ENCODE measurements at regions not wholly inside any gene's neighbourhood (a gene's known extent, or its start where the extent isn't known, plus 50 kb on each side); places are given as distances from the start of the nearest gene placed in this dataset.

GRCh38 chr11:119895981-119896380 is 167.0 kb upstream of the NECTIN1 start:
- no peaks in the 10 kb centered on the region for H3K79me2 ChIP-seq (ENCODE audit: control insufficient read depth, insufficient read depth, low read length, unreplicated experiment)
- H3K4me1 ChIP-seq (ENCODE audit: control insufficient read depth, insufficient read depth, low read length, unreplicated experiment), result no peaks in the 10 kb centered on the region
- no peak overlapping the region for H2AFZ ChIP-seq (ENCODE audit: low read length, unreplicated experiment)
- H3K27ac ChIP-seq (ENCODE audit: low read depth, low read length), result no peak overlapping the region
- H3K4me3 ChIP-seq (ENCODE audit: low read depth, low read length), result no peak overlapping the region
- H3K27me3 ChIP-seq (ENCODE audit: insufficient read depth, low read length), result peaks cover 72% of the 10 kb centered on the region
- H3K36me3 ChIP-seq (ENCODE audit: insufficient read depth, low read length), result no peaks in the 10 kb centered on the region

- H3K27me3 ChIP-seq (ENCODE audit: insufficient read depth, low read length), result peaks cover 72% of the 10 kb centered on the region
- no peak overlapping the region for H2AFZ ChIP-seq (ENCODE audit: low read length, unreplicated experiment)
- no peaks in the 10 kb centered on the region for H3K4me1 ChIP-seq (ENCODE audit: control insufficient read depth, insufficient read depth, low read length, unreplicated experiment)
- no peak overlapping the region for H3K27ac ChIP-seq (ENCODE audit: low read depth, low read length)
- no peak overlapping the region for H3K4me3 ChIP-seq (ENCODE audit: low read depth, low read length)
- no peaks in the 10 kb centered on the region for H3K36me3 ChIP-seq (ENCODE audit: insufficient read depth, low read length)
- no peaks in the 10 kb centered on the region for H3K79me2 ChIP-seq (ENCODE audit: control insufficient read depth, insufficient read depth, low read length, unreplicated experiment)
Observed at GRCh38 chr11:119894916-119895315, 165.9 kb upstream of the NECTIN1 start.

- Histone ChIP-seq H3K4me3 (ENCODE audit: low read depth, low read length) (no peak overlapping the region), H2AFZ (ENCODE audit: low read length, unreplicated experiment) (no peak overlapping the region), H3K79me2 (ENCODE audit: control insufficient read depth, insufficient read depth, low read length, unreplicated experiment) (no peaks in the 10 kb centered on the region), H3K4me1 (ENCODE audit: control insufficient read depth, insufficient read depth, low read length, unreplicated experiment) (no peaks in the 10 kb centered on the region), H3K27me3 (ENCODE audit: insufficient read depth, low read length) (peaks cover 55% of the 10 kb centered on the region), H3K27ac (ENCODE audit: low read depth, low read length) (no peak overlapping the region), H3K36me3 (ENCODE audit: insufficient read depth, low read length) (no peaks in the 10 kb centered on the region)
Observed at GRCh38 chr11:119892311-119892808, 163.4 kb upstream of the NECTIN1 start.

- Histone ChIP-seq H2AFZ (ENCODE audit: low read length, unreplicated experiment) (no peak overlapping the region), H3K79me2 (ENCODE audit: control insufficient read depth, insufficient read depth, low read length, unreplicated experiment) (no peaks in the 10 kb centered on the region), H3K27ac (ENCODE audit: low read depth, low read length) (no peak overlapping the region), H3K4me1 (ENCODE audit: control insufficient read depth, insufficient read depth, low read length, unreplicated experiment) (no peaks in the 10 kb centered on the region), H3K27me3 (ENCODE audit: insufficient read depth, low read length) (peaks cover 43% of the 10 kb centered on the region), H3K36me3 (ENCODE audit: insufficient read depth, low read length) (no peaks in the 10 kb centered on the region), H3K4me3 (ENCODE audit: low read depth, low read length) (no peak overlapping the region)
Observed at GRCh38 chr11:119891055-119891768, 162.2 kb upstream of the NECTIN1 start.

- no peaks in the 10 kb centered on the region for H3K4me1 ChIP-seq (ENCODE audit: control insufficient read depth, insufficient read depth, low read length, unreplicated experiment)
- no peak overlapping the region for H3K4me3 ChIP-seq (ENCODE audit: low read depth, low read length)
- no peaks in the 10 kb centered on the region for H3K79me2 ChIP-seq (ENCODE audit: control insufficient read depth, insufficient read depth, low read length, unreplicated experiment)
- H2AFZ ChIP-seq (ENCODE audit: low read length, unreplicated experiment), result no peak overlapping the region
- no peak overlapping the region for H3K27ac ChIP-seq (ENCODE audit: low read depth, low read length)
- H3K36me3 ChIP-seq (ENCODE audit: insufficient read depth, low read length), result no peaks in the 10 kb centered on the region
- H3K27me3 ChIP-seq (ENCODE audit: insufficient read depth, low read length), result peaks cover 43% of the 10 kb centered on the region
Observed at GRCh38 chr11:119890466-119890865, 161.5 kb upstream of the NECTIN1 start.

- Histone ChIP-seq H3K27ac (ENCODE audit: low read depth, low read length) (no peak overlapping the region), H3K4me3 (ENCODE audit: low read depth, low read length) (no peak overlapping the region), H3K36me3 (ENCODE audit: insufficient read depth, low read length) (no peaks in the 10 kb centered on the region), H3K4me1 (ENCODE audit: control insufficient read depth, insufficient read depth, low read length, unreplicated experiment) (no peaks in the 10 kb centered on the region), H3K27me3 (ENCODE audit: insufficient read depth, low read length) (peaks cover 46% of the 10 kb centered on the region), H2AFZ (ENCODE audit: low read length, unreplicated experiment) (no peak overlapping the region), H3K79me2 (ENCODE audit: control insufficient read depth, insufficient read depth, low read length, unreplicated experiment) (no peaks in the 10 kb centered on the region)
Observed at GRCh38 chr11:119889728-119890280, 160.8 kb upstream of the NECTIN1 start.

- no peak overlapping the region for H2AFZ ChIP-seq (ENCODE audit: low read length, unreplicated experiment)
- no peak overlapping the region for H3K4me3 ChIP-seq (ENCODE audit: low read depth, low read length)
- no peaks in the 10 kb centered on the region for H3K4me1 ChIP-seq (ENCODE audit: control insufficient read depth, insufficient read depth, low read length, unreplicated experiment)
- no peak overlapping the region for H3K27ac ChIP-seq (ENCODE audit: low read depth, low read length)
- no peaks in the 10 kb centered on the region for H3K79me2 ChIP-seq (ENCODE audit: control insufficient read depth, insufficient read depth, low read length, unreplicated experiment)
- H3K27me3 ChIP-seq (ENCODE audit: insufficient read depth, low read length), result peaks cover 51% of the 10 kb centered on the region
- no peaks in the 10 kb centered on the region for H3K36me3 ChIP-seq (ENCODE audit: insufficient read depth, low read length)
Observed at GRCh38 chr11:119889111-119889510, 160.1 kb upstream of the NECTIN1 start.

- Histone ChIP-seq H3K36me3 (ENCODE audit: insufficient read depth, low read length) (no peaks in the 10 kb centered on the region), H3K27ac (ENCODE audit: low read depth, low read length) (no peak overlapping the region), H2AFZ (ENCODE audit: low read length, unreplicated experiment) (no peak overlapping the region), H3K79me2 (ENCODE audit: control insufficient read depth, insufficient read depth, low read length, unreplicated experiment) (no peaks in the 10 kb centered on the region), H3K4me1 (ENCODE audit: control insufficient read depth, insufficient read depth, low read length, unreplicated experiment) (no peaks in the 10 kb centered on the region), H3K4me3 (ENCODE audit: low read depth, low read length) (no peak overlapping the region), H3K27me3 (ENCODE audit: insufficient read depth, low read length) (peaks cover 51% of the 10 kb centered on the region)
Observed at GRCh38 chr11:119888119-119888518, 159.1 kb upstream of the NECTIN1 start.

- Histone ChIP-seq H2AFZ (ENCODE audit: low read length, unreplicated experiment) (no peak overlapping the region), H3K4me1 (ENCODE audit: control insufficient read depth, insufficient read depth, low read length, unreplicated experiment) (no peaks in the 10 kb centered on the region), H3K27ac (ENCODE audit: low read depth, low read length) (no peak overlapping the region), H3K79me2 (ENCODE audit: control insufficient read depth, insufficient read depth, low read length, unreplicated experiment) (no peaks in the 10 kb centered on the region), H3K27me3 (ENCODE audit: insufficient read depth, low read length) (peaks cover 50% of the 10 kb centered on the region), H3K4me3 (ENCODE audit: low read depth, low read length) (no peak overlapping the region), H3K36me3 (ENCODE audit: insufficient read depth, low read length) (no peaks in the 10 kb centered on the region)
Observed at GRCh38 chr11:119886667-119887230, 157.7 kb upstream of the NECTIN1 start.

- H2AFZ ChIP-seq (ENCODE audit: low read length, unreplicated experiment), result no peak overlapping the region
- H3K4me3 ChIP-seq (ENCODE audit: low read depth, low read length), result no peak overlapping the region
- H3K27me3 ChIP-seq (ENCODE audit: insufficient read depth, low read length), result peaks cover 47% of the 10 kb centered on the region
- no peaks in the 10 kb centered on the region for H3K36me3 ChIP-seq (ENCODE audit: insufficient read depth, low read length)
- no peaks in the 10 kb centered on the region for H3K4me1 ChIP-seq (ENCODE audit: control insufficient read depth, insufficient read depth, low read length, unreplicated experiment)
- H3K27ac ChIP-seq (ENCODE audit: low read depth, low read length), result no peak overlapping the region
- H3K79me2 ChIP-seq (ENCODE audit: control insufficient read depth, insufficient read depth, low read length, unreplicated experiment), result no peaks in the 10 kb centered on the region
Observed at GRCh38 chr11:119885861-119886567, 157.0 kb upstream of the NECTIN1 start.

Data from ACC112 (cell line).